Posterior vena cava (tissue), 2 donors: ENCODE measurements at regions not wholly inside any gene's neighbourhood (a gene's known extent, or its start where the extent isn't known, plus 50 kb on each side); places are given as distances from the start of the nearest gene placed in this dataset.

Source experiments
- DNase-seq: peaks from one replicate; pipeline ENCODE4 v3.0.0-alpha.2; 2020; ENCODE audit warnings: low spot score
- intact Hi-C, 2 donors: fragments of 100-400 bp; cut with DNase I; formaldehyde crosslinking; loops; one replicate each; pipeline versions ENCODE4 v1.14.1 to v1.14.2; 2022 to 2023
- microRNA-seq, 2 donors: library from miRNA; unstranded; fragments of <30 nt; microRNA quantifications; one replicate each; pipeline ENCODE4 v1.2.0, GENCODE V29; 2020 to 2021; ENCODE audit warnings: borderline microRNAs expressed in 2 of 2
- donor health status: DM: yes; HTN: yes; CAD: no.
- donor health status: DM: yes; HTN: yes; CAD: no.

DNA sequence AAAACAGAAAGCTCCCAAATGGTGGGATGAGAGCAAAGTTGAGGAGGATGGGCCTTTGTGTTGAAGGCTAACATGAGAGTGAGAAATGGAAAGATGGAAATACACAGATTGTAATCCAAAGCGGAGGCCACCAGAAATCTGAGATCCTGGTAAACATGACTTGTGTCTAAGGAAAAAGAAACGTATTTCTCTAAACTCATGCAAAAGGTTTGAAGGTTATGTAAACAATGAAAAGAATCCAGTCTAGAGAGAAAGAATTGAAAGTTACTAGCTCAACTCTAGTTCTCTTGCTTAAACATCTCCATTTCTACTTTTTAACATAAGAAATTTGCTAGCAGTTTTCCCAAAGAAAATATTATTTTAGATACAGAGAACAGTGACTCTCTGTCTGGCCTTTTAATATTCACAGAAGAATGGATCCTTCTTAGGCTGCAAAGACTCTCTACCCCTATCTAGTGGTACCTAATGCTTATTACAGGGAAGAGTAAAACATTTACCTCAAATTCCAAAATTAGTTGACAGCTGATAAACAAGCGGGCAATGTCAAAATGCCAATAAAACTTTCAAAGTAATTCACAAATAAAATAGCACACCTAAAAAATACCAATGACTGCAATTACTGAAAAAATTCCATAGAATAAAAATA lies 75.8 kb upstream of the SOX5 start:
- no peak for DNase-seq
- intact Hi-C loops, result no loop called here

DNA sequence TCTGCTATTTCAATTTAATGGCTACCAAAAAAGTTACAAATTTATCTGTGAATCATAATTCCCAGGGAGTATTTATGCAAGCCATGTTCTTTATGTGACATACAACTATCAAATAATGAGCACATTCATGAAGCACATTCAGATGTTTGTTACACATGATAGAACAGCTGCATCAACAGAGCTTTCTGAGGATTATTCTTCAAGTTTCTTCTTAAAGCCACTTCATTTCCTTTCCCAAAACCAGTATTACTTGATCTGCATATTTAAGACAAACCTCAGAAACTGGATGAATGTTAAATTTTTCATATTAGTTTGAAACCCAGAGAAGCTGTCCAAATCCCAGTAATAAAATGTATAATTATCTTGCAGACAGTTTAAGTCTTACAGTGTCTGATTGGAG lies 73.6 kb upstream of the SOX5 start:
- no peak for DNase-seq
- intact Hi-C loops, result no loop called here

DNA sequence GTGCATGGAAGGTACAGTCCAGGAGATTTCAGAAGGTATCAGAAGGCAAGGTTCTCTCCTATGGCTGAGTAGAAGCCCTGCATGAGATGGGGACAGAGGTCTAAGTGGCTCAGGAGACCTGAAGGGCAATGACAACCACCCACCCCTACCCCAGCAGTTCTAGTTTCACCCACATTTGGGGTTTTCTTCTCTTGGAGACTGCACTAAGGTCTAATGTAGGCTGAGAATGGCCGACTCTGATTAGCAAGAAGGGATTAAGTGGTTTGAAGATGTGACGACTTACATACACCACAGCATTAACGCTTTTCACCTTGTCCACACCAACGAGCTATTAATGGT lies 71.7 kb upstream of the SOX5 start:
- intact Hi-C loops, result no loop called here
- no peak for DNase-seq

GRCh38 chr12:24020397-24021163 lies 71.1 kb upstream of the SOX5 start:
- intact Hi-C loops, result no loop called here

GRCh38 chr12:24015833-24016160 lies 66.3 kb upstream of the SOX5 start:
- intact Hi-C loops, result no loop called here
- DNase-seq, result no peak

More at GRCh38 chr12:24020397-24021163, 71.1 kb upstream of the SOX5 start:
- no peak for DNase-seq

DNA sequence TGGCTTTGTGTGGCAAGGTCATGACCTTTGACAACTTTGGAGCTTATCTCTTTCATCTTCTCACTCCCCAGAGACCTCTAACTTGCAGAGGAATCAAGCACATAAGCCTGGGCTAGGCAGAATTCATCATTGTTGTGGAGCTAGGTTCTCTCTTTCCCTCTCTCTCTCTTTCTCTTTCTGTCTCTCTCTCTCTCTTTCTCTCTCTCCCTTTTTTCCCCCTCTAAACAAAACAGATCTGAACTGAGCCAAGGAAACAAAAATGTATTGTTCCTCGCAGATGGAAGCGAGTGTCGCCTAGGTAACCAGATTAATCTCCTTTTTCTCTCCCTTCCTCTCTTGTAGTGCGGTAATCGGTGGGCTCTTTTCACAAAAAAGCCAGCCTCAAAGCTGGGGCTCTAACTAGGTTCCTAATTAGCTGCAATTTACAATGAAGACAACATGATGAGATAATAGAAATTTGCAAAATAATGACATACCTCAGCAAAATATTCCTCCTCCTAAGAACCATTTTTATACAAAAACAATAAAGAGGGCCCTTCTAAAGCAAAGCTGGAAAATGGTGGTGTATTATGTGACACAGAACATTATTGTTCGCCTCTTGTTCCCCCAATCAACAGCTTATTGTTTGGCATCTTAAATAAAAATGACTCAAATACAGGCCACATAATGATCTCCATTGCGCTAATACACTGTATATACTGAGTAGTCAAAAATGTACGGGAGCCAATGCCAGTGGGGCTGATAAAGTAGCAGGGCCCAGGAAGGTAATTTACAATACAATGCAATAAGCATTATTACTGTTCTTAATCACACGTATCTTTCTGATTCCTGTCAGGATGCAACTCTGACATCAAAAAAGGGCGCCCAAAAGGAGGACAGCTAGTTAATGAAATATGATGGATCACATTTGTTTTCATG lies 65.7 kb upstream of the SOX5 start:
- intact Hi-C loops, result no loop called here

DNA sequence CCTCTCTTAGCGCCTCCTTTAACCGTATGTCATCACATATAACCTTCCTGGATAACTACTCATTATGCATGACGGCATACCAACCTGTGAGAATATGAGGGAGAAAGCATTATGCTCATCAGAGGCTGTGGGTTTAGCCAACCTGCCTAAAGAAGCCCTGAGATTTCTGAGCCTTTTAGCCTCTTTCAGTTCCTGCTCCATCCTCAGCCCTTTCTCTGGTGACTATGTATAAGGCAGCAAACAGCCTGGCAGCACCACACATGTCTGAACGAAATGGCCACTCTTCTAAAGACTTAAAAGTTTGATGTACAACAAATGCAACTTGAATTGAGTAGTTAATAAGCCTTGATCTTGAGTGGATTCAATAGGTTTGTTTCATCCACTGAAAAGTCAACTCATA lies 64.8 kb upstream of the SOX5 start:
- DNase-seq, result no peak
- intact Hi-C loops, result no loop called here

More for the DNA sequence above, 65.7 kb upstream of the SOX5 start:
- no peak for DNase-seq

- intact Hi-C loops, result no loop called here
- DNase-seq, result no peak
Observed at GRCh38 chr12:24012528-24012927, 63.1 kb upstream of the SOX5 start.

DNA sequence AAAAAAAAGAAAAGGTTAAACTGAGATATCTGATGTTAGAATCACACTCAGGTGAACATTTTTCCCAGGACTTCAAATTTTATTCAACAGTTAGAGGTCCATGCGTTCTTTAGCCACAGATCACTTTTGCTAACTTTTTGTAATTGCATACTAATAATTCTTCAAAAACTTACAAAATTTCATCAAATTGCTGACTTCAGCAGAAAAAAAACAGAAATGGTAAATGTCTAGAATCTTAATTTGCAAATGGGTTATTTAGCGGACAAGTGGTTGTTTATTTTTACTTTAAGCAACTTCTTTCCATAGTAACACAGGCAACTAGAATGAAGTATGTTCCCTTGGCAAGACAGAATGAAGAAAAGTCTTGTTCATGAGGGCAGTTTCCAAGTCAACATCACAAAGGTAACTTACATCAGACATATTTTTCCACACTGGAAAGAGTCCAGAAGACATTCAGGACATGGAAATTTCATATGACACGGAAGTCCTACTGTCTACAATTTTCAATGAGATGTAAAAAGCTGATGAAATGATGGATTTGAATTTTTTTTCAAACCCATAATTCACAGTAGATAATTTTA lies 62.5 kb upstream of the SOX5 start:
- DNase-seq, result no peak
- intact Hi-C loops, result no loop called here

DNA sequence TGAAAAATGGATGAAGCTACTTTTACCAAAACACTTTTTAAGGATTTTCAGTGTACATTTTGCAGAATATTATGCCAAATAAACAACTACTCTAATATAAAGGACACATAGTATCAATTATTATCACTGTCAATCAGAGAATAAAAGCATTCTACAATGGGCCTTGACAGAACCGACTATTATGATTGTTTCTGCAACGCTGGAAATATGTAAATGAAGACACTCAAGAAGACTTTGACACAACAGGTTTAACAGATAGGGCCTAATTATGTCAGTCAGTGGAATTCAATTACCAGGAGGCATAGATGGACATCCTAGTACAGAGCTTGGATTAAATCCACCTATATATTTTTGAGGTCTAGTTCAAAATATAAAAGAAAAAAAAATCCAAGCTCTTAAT lies 58.7 kb upstream of the SOX5 start:
- no peak for DNase-seq
- intact Hi-C loops, result no loop called here

Small RNA genes lying in the stretch of these regions (microRNA-seq; reads per million reads assigned to microRNA genes)
- 0 reads per million in 2 donors for gene MIR920
